ENCODE measurements at regions not wholly inside any gene's neighbourhood (a gene's known extent, or its start where the extent isn't known, plus 50 kb on each side); places are given as distances from the start of the nearest gene placed in this dataset.

DNA sequence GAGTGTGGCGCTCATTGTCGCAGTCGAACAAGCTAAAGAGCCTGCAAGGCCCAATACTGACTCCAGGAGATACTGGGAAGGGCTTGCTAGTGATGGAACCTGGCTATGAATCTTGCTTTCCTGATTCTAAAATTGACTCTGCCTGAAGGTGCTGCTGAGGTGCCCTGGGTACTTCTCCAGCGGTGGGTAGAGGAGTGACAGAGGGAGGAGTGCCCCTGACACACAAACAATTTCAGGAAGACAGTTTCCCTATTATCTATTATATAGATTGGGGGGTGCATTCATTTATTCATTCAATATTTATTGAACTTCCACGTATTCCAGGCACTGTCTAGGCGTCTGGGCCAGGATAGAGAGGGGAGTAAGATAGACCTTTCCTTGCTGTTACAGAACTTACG lies 339.2 kb upstream of the GATB start:
- no peaks in the 10 kb centered on the region for H3K36me3 Mint-ChIP-seq
- no peak overlapping the region for H3K4me3 Mint-ChIP-seq
- no peaks in the 10 kb centered on the region for H3K9me3 Mint-ChIP-seq
- H3K4me1 Mint-ChIP-seq (ENCODE audit: unreplicated experiment), result peaks cover 32% of the 10 kb centered on the region
- H3K27ac Mint-ChIP-seq, result no peak overlapping the region
- DNase-seq (ENCODE audit: extremely low spot score, unreplicated experiment), result no peak
- TF ChIP-seq, protein P1, sequence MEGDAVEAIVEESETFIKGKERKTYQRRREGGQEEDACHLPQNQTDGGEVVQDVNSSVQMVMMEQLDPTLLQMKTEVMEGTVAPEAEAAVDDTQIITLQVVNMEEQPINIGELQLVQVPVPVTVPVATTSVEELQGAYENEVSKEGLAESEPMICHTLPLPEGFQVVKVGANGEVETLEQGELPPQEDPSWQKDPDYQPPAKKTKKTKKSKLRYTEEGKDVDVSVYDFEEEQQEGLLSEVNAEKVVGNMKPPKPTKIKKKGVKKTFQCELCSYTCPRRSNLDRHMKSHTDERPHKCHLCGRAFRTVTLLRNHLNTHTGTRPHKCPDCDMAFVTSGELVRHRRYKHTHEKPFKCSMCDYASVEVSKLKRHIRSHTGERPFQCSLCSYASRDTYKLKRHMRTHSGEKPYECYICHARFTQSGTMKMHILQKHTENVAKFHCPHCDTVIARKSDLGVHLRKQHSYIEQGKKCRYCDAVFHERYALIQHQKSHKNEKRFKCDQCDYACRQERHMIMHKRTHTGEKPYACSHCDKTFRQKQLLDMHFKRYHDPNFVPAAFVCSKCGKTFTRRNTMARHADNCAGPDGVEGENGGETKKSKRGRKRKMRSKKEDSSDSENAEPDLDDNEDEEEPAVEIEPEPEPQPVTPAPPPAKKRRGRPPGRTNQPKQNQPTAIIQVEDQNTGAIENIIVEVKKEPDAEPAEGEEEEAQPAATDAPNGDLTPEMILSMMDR (conservative IDR thresholded peaks at IDR 0.05), result no peak
- no peaks in the 10 kb centered on the region for H3K27me3 Mint-ChIP-seq

DNA sequence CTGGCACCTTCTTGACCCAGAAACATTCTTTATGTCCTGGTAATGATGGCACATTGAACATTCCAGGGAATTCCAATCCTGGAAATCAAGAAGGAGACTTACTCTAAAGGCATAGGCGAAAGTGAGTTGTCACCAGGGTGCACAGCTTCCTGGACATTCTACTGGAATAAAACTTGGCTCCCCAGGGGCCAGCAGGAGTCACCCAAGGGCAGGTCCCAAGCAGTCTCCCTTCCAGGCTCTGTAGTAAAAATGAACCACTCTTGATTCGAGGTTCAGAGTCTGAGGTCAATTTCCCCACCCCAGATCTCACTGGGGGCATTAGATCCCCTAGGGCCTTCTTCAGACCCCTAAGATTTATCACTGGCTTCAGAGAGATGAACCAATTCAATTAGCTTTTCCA lies 338.7 kb upstream of the GATB start:
- no peaks in the 10 kb centered on the region for H3K36me3 Mint-ChIP-seq
- no peak for DNase-seq (ENCODE audit: extremely low spot score, unreplicated experiment)
- H3K27ac Mint-ChIP-seq, result no peak overlapping the region
- H3K4me3 Mint-ChIP-seq, result no peak overlapping the region
- TF ChIP-seq, protein P1 (conservative IDR thresholded peaks at IDR 0.05), result no peak
- no peaks in the 10 kb centered on the region for H3K9me3 Mint-ChIP-seq
- H3K27me3 Mint-ChIP-seq, result no peaks in the 10 kb centered on the region
- H3K4me1 Mint-ChIP-seq (ENCODE audit: unreplicated experiment), result peaks cover 27% of the 10 kb centered on the region

DNA sequence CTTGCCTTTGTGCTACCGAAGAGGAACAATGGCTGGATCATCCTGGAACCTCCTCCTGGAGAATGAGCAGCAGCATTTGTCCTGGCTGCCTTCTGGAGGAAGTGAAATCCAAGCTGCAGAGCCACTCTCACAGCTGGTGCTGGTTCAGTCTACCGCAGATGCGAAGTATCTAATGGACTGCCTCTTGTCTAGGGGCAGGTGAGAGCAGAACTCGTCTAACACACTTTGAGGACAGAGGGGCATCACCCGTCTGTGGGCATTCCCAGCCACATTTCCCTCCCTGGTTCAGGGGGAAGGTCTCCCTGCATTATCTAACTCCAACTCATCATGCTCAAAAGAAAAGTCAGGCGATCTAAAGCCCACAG lies 338.2 kb upstream of the GATB start:
- no peaks in the 10 kb centered on the region for H3K36me3 Mint-ChIP-seq
- no peak overlapping the region for H3K27ac Mint-ChIP-seq

DNA sequence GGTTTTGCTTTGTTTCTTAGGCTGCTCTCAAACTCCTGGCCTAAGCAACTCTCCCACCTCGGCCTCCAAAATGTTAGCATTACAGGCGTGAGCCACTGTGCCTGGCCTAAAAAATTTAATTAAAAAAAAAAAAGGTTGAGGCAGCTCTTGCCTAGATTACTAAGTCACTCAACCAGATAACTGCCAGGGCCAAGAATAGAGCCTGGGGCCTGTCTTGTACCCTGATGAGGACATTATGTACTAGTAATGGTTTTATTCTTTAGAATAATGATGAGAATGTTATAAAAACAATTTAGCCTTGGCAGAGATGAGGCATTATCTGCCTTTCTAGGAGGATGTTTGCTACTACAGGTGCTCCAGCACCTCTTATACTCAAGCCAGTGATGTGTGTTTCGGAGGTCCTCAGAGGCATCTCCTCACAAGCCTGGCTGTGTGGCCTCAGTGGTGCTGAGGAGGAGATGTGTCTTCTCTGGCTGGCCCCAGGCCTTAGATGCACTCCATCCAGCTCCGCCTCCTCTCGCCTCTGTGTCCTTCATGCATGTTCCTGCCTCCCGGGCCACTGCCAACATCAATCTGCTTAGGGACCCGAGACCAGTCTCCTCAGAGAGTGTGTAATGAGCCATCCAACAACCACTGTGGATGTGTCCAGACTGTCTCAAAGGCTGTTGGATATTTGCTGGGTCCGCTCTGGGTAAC lies 337.7 kb upstream of the GATB start:
- Mint-ChIP-seq H3K36me3 (no peaks in the 10 kb centered on the region), H3K27me3 (peaks cover under 1% of the 10 kb centered on the region), H3K27ac (no peak overlapping the region), H3K4me1 (ENCODE audit: unreplicated experiment) (peaks cover 22% of the 10 kb centered on the region), H3K4me3 (no peak overlapping the region), H3K9me3 (no peaks in the 10 kb centered on the region)
- TF ChIP-seq, protein P1 (conservative IDR thresholded peaks at IDR 0.05), result no peak
- DNase-seq (ENCODE audit: extremely low spot score, unreplicated experiment), result no peak

More for the DNA sequence above, 338.2 kb upstream of the GATB start:
- Mint-ChIP-seq H3K27me3 (no peaks in the 10 kb centered on the region), H3K4me3 (no peak overlapping the region), H3K4me1 (ENCODE audit: unreplicated experiment) (peaks cover 25% of the 10 kb centered on the region), H3K9me3 (no peaks in the 10 kb centered on the region)
- TF ChIP-seq, protein P1 (conservative IDR thresholded peaks at IDR 0.05), result no peak
- no peak for DNase-seq (ENCODE audit: extremely low spot score, unreplicated experiment)

DNA sequence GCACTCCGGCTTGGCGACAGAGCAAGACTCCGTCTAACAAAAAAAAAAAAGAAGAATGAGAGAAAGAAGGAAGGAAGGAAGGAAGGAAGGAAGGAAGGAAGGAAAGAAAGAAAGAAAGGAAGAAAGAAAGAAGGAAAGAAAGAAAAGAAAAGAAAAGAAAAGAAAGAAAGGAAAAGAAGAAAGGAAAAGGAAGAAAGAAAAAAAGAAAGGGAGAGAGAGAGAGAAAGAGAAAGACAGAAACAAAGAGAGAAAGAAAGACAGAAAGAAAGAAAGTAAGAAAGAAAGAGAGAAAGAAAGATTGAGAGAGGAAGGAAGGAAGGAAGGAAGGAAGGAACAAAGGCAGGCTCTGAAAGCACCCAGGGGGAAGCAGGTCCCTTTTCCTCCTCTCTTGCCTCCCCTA lies 336.6 kb upstream of the GATB start:
- no peaks in the 10 kb centered on the region for H3K9me3 Mint-ChIP-seq
- TF ChIP-seq, protein P1 (conservative IDR thresholded peaks at IDR 0.05), result no peak
- DNase-seq (ENCODE audit: extremely low spot score, unreplicated experiment), result no peak
- no peaks in the 10 kb centered on the region for H3K36me3 Mint-ChIP-seq
- H3K27me3 Mint-ChIP-seq, result peaks cover 3% of the 10 kb centered on the region
- H3K27ac Mint-ChIP-seq, result no peak overlapping the region
- peaks cover 11% of the 10 kb centered on the region for H3K4me1 Mint-ChIP-seq (ENCODE audit: unreplicated experiment)
- H3K4me3 Mint-ChIP-seq, result no peak overlapping the region

DNA sequence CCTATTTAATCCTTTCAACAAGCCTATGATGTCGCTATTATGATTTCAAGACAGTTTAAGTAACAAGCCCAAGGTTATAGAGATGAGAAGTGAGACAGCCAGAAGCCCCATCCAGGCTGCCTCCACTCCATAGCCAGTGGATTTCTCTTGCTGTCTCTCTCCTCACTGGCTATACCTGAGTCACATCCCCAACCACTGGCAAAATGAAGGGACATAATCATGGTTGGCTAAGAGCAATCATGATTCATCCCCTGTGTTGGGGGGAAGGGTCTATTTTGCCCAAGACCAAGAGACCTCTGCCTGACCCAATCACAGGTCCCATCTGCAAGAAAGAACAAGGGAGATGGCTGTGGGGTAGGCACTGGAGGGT lies 334.9 kb upstream of the GATB start:
- Mint-ChIP-seq H3K4me1 (ENCODE audit: unreplicated experiment) (no peaks in the 10 kb centered on the region), H3K4me3 (no peak overlapping the region), H3K27me3 (peaks cover 3% of the 10 kb centered on the region), H3K36me3 (no peaks in the 10 kb centered on the region), H3K27ac (no peak overlapping the region), H3K9me3 (no peaks in the 10 kb centered on the region)
- TF ChIP-seq, protein P1 (conservative IDR thresholded peaks at IDR 0.05), result no peak
- no peak for DNase-seq (ENCODE audit: extremely low spot score, unreplicated experiment)
